OCI-LY1 (cell line): ENCODE measurements at regions not wholly inside any gene's neighbourhood (a gene's known extent, or its start where the extent isn't known, plus 50 kb on each side); places are given as distances from the start of the nearest gene placed in this dataset.

Source experiments
- H2AFZ ChIP-seq: fragments of 200-600 bp; sonication (generic), shearing (Covaris generic); 2 replicates; pipeline ENCODE4 v1.6.0; 2014; ENCODE audit warnings: antibody characterized with exemption, mild to moderate bottlenecking, low read length
- H3F3A ChIP-seq: fragments of 200-600 bp; sonication (generic), shearing (Covaris generic); 2 replicates; pipeline ENCODE4 v1.6.0; 2014; ENCODE audit warnings: mild to moderate bottlenecking, antibody characterized with exemption, low read length, moderate library complexity; ENCODE audit not compliant: insufficient read depth
- H3K27ac ChIP-seq: fragments of 200-600 bp; sonication (generic); 2 replicates; pipeline ENCODE4 v1.5.1; 2014; ENCODE audit warnings: low read length, mixed run types, mild to moderate bottlenecking, low read depth; ENCODE audit not compliant: poor library complexity, severe bottlenecking
- H3K27me3 ChIP-seq: fragments of 200-600 bp; sonication (generic); 2 replicates; pipeline ENCODE4 v1.6.0; 2014; ENCODE audit warnings: antibody characterized with exemption, mild to moderate bottlenecking, low read length, moderate library complexity; ENCODE audit not compliant: insufficient read depth
- H3K36me3 ChIP-seq: fragments of 200-600 bp; sonication (generic); 2 replicates; pipeline ENCODE4 v1.6.1; 2014; ENCODE audit warnings: mild to moderate bottlenecking, antibody characterized with exemption, low read length, moderate library complexity, mixed read lengths; ENCODE audit not compliant: insufficient read depth
- H3K4me1 ChIP-seq: fragments of 200-600 bp; sonication (generic); 2 replicates; pipeline ENCODE4 v1.5.1; 2014; ENCODE audit warnings: mild to moderate bottlenecking, low read length, moderate library complexity; ENCODE audit not compliant: insufficient read depth, severe bottlenecking
- H3K4me2 ChIP-seq: fragments of 200-600 bp; sonication (generic), shearing (Covaris generic); 2 replicates; pipeline ENCODE4 v1.6.1; 2014; ENCODE audit warnings: low read length
- H3K4me3 ChIP-seq: fragments of 200-600 bp; sonication (generic); 2 replicates; pipeline ENCODE4 v1.5.1; 2014; ENCODE audit warnings: low read length, low read depth, mild to moderate bottlenecking, mixed read lengths; ENCODE audit not compliant: poor library complexity, severe bottlenecking
- H3K79me2 ChIP-seq: fragments of 200-600 bp; shearing (Covaris generic); 2 replicates; pipeline ENCODE4 v1.6.1; 2016; ENCODE audit warnings: mixed run types, low read length, mixed read lengths; ENCODE audit not compliant: insufficient read depth
- H3K9ac ChIP-seq: fragments of 200-600 bp; sonication (generic), shearing (Covaris generic); 2 replicates; pipeline ENCODE4 v1.6.1; 2014; ENCODE audit warnings: mild to moderate bottlenecking, low read length, mixed read lengths
- H3K9me2 ChIP-seq: fragments of 200-600 bp; sonication (generic), shearing (Covaris generic); 2 replicates; pipeline ENCODE4 v1.6.1; 2014; ENCODE audit warnings: low read depth, mild to moderate bottlenecking, low read length, mixed read lengths
- H3K9me3 ChIP-seq: fragments of 200-600 bp; shearing (Covaris generic); 2 replicates; pipeline ENCODE4 v1.6.1; 2014; ENCODE audit warnings: low read length, mixed read lengths
- H4K20me1 ChIP-seq: fragments of 200-600 bp; sonication (generic), shearing (Covaris generic); 2 replicates; pipeline ENCODE4 v1.6.0; 2016; ENCODE audit warnings: mild to moderate bottlenecking, low read length; ENCODE audit not compliant: insufficient read depth
- CTCF ChIP-seq: fragments of 200-600 bp; sonication (generic), shearing (Covaris generic); IDR thresholded peaks from 2 replicates; pipeline ENCODE4 v1.5.1; 2017; ENCODE audit warnings: mild to moderate bottlenecking, antibody characterized with exemption, low read length, moderate library complexity, mixed read lengths
- EZH2 ChIP-seq: fragments of 200-600 bp; sonication (generic), shearing (Covaris generic); IDR thresholded peaks from 2 replicates; pipeline ENCODE4 v1.8.0; 2017; ENCODE audit warnings: borderline replicate concordance, mixed run types, mild to moderate bottlenecking, antibody characterized with exemption, low read length, moderate library complexity, mixed read lengths

- no peak overlapping the region for H2AFZ ChIP-seq
- H3K4me3 ChIP-seq = no peak overlapping the region
- TF ChIP-seq EZH2 (no peak), CTCF (no peak)
- no peaks in the 10 kb centered on the region for H3K9me3 ChIP-seq
- H3K9me2 ChIP-seq = no peaks in the 10 kb centered on the region
- H3K27me3 ChIP-seq = no peaks in the 10 kb centered on the region
- no peaks in the 10 kb centered on the region for H3K4me1 ChIP-seq
- H3K27ac ChIP-seq = no peak overlapping the region
- no peaks in the 10 kb centered on the region for H4K20me1 ChIP-seq
- no peak overlapping the region for H3K4me2 ChIP-seq
- H3K9ac ChIP-seq = no peak overlapping the region
- H3K79me2 ChIP-seq = no peaks in the 10 kb centered on the region
- no peaks in the 10 kb centered on the region for H3F3A ChIP-seq
- H3K36me3 ChIP-seq = no peaks in the 10 kb centered on the region
Measured at GRCh38 chr20:11797156-11797555, 120.5 kb upstream of the BTBD3 start.

- no peak overlapping the region for H3K9ac ChIP-seq
- no peaks in the 10 kb centered on the region for H3K27me3 ChIP-seq
- H3K9me2 ChIP-seq = no peaks in the 10 kb centered on the region
- H3K27ac ChIP-seq = no peak overlapping the region
- H3K79me2 ChIP-seq = no peaks in the 10 kb centered on the region
- H3K9me3 ChIP-seq = no peaks in the 10 kb centered on the region
- no peaks in the 10 kb centered on the region for H3F3A ChIP-seq
- no peak for TF ChIP-seq EZH2
- TF ChIP-seq CTCF = no peak
- H3K4me1 ChIP-seq = no peaks in the 10 kb centered on the region
- H3K36me3 ChIP-seq = no peaks in the 10 kb centered on the region
- H4K20me1 ChIP-seq = no peaks in the 10 kb centered on the region
- no peak overlapping the region for H3K4me3 ChIP-seq
- no peak overlapping the region for H3K4me2 ChIP-seq
- no peak overlapping the region for H2AFZ ChIP-seq
Measured at GRCh38 chr20:11799281-11799684, 118.4 kb upstream of the BTBD3 start.

- H3K27me3 ChIP-seq = no peaks in the 10 kb centered on the region
- H4K20me1 ChIP-seq = no peaks in the 10 kb centered on the region
- H3K4me3 ChIP-seq = no peak overlapping the region
- no peaks in the 10 kb centered on the region for H3F3A ChIP-seq
- TF ChIP-seq CTCF (no peak), EZH2 (no peak)
- H3K4me2 ChIP-seq = no peak overlapping the region
- H3K9me3 ChIP-seq = no peaks in the 10 kb centered on the region
- no peaks in the 10 kb centered on the region for H3K9me2 ChIP-seq
- no peaks in the 10 kb centered on the region for H3K36me3 ChIP-seq
- no peaks in the 10 kb centered on the region for H3K4me1 ChIP-seq
- no peaks in the 10 kb centered on the region for H3K79me2 ChIP-seq
- no peak overlapping the region for H2AFZ ChIP-seq
- no peak overlapping the region for H3K27ac ChIP-seq
- no peak overlapping the region for H3K9ac ChIP-seq
Measured at GRCh38 chr20:11807054-11808048, 110.3 kb upstream of the BTBD3 start.
